Spleen (tissue), 7 donors: ENCODE measurements at regions not wholly inside any gene's neighbourhood (a gene's known extent, or its start where the extent isn't known, plus 50 kb on each side); places are given as distances from the start of the nearest gene placed in this dataset.

ENCODE experiments used
- POLR2A ChIP-seq, 3 donors: fragments of 450-650 bp; IDR thresholded peaks; one replicate each; pipeline ENCODE4 v1.5.1; 2017; ENCODE audit warnings: antibody characterized with exemption in 3 of 3, mild to moderate bottlenecking in 1 of 3
- POLR2AphosphoS5 ChIP-seq, 3 donors: sonication (generic); formaldehyde crosslinking; IDR thresholded peaks; one replicate each; pipeline ENCODE4 v1.5.1; 2017; ENCODE audit warnings: antibody characterized with exemption in 3 of 3
- TF ChIP-seq, protein P1 (sequence below), 11 experiments: fragments of 200-600 bp in 7 of 11; fragments of 450-650 bp in 4 of 11; sonication (generic) in 4 of 11; IDR thresholded peaks in 8 of 11; conservative IDR thresholded peaks in 3 of 11; 1 replicate in 7 of 11; 2 replicates in 4 of 11; pipeline versions ENCODE4 v1.4.0 to v1.8.0; 2016 to 2021; ENCODE audit warnings: antibody characterized with exemption in 11 of 11, inconsistent platforms in 4 of 11, mild to moderate bottlenecking in 1 of 11
- donor health status: DM: no; HTN: no; CAD: no; lungs with moderate emphysema.
- donor health status: DM: no; HTN: no; CAD: no.
- donor health status: DM: no; HTN: no; CAD: no.

GRCh38 chrX:46039526-46039925 lies 505.7 kb downstream of the ZNF674 start:
- TF ChIP-seq POLR2A (IDR thresholded peaks at IDR 0.05) (no peak), POLR2AphosphoS5 (IDR thresholded peaks at IDR 0.05) (no peak)
- TF ChIP-seq, protein P1, sequence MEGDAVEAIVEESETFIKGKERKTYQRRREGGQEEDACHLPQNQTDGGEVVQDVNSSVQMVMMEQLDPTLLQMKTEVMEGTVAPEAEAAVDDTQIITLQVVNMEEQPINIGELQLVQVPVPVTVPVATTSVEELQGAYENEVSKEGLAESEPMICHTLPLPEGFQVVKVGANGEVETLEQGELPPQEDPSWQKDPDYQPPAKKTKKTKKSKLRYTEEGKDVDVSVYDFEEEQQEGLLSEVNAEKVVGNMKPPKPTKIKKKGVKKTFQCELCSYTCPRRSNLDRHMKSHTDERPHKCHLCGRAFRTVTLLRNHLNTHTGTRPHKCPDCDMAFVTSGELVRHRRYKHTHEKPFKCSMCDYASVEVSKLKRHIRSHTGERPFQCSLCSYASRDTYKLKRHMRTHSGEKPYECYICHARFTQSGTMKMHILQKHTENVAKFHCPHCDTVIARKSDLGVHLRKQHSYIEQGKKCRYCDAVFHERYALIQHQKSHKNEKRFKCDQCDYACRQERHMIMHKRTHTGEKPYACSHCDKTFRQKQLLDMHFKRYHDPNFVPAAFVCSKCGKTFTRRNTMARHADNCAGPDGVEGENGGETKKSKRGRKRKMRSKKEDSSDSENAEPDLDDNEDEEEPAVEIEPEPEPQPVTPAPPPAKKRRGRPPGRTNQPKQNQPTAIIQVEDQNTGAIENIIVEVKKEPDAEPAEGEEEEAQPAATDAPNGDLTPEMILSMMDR (IDR thresholded peaks at IDR 0.05 in 8 of 11, conservative IDR thresholded peaks at IDR 0.05 in 3 of 11) = no peak
